ENCODE measurements at regions not wholly inside any gene's neighbourhood (a gene's known extent, or its start where the extent isn't known, plus 50 kb on each side); places are given as distances from the start of the nearest gene placed in this dataset.

DNA sequence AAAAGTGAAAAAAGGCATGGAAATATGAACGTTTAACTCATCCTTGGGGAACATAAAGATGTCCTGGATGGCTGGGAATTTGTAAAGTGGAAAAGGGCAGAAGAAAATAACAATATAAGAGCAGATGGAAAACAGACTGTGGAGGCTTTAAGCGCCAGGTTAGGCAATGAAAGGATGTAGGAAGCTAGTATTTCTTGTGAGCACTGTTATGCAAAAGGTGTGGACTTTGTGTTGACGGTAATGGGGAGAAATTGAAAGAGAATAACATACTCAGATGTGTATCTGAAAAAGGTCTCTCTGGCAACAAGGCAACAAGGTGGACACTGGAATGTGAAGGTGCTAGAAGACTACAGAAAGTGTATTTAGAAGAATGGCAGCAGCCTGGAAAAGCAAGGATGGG is 411.8 kb downstream of the PLPP3 start:
- no peak overlapping the region for H2BK120ac ChIP-seq (ENCODE audit: low read depth, low read length, poor library complexity, severe bottlenecking)
- no peak overlapping the region for H3K18ac ChIP-seq (ENCODE audit: insufficient read length, low read depth, low read length)
- H3K56ac ChIP-seq (ENCODE audit: insufficient read length, low read depth, low read length), result no peak overlapping the region
- peak overlapping the region; percentile 28 for H3K4me2 ChIP-seq (ENCODE audit: insufficient read depth, insufficient read length, low read length)
- peak overlapping the region; percentile 23 for H2AFZ ChIP-seq (ENCODE audit: low read length)
- no peak overlapping the region for H2BK20ac ChIP-seq (ENCODE audit: low read depth, low read length, poor library complexity, severe bottlenecking)
- H3K4ac ChIP-seq (ENCODE audit: low read depth, low read length), result no peak overlapping the region
- no peaks in the 10 kb centered on the region for H4K20me1 ChIP-seq (ENCODE audit: control insufficient read depth, insufficient read depth, insufficient read length)
- no peak overlapping the region for H2AK5ac ChIP-seq (ENCODE audit: insufficient read length, low read length)
- H2BK12ac ChIP-seq (ENCODE audit: insufficient read length, low read depth, low read length), result no peak overlapping the region
- H3K9me3 Mint-ChIP-seq, result no peaks in the 10 kb centered on the region
- no peak overlapping the region for H3K14ac ChIP-seq (ENCODE audit: insufficient read depth, low read length)
- H3K36me3 Mint-ChIP-seq (ENCODE audit: insufficient read depth in 1 of 3, low read depth in 3 of 3), result no peaks in the 10 kb centered on the region
- no peak overlapping the region for H2BK15ac ChIP-seq (ENCODE audit: low read depth, low read length)
- H2BK5ac ChIP-seq (ENCODE audit: insufficient read length, low read length), result no peak overlapping the region
- H3K27ac ChIP-seq (ENCODE audit: insufficient read length, low read depth, low read length), result peak overlapping the region; percentile 42
- no peak for DNase-seq
- no peak overlapping the region for H4K8ac ChIP-seq (replicated peaks; ENCODE audit: insufficient read length, low read depth, low read length)
- peaks cover 4% of the 10 kb centered on the region; the same call in 1 of the 2 replicates for H3K4me1 ChIP-seq (ENCODE audit: insufficient read depth, low read length)
- no peaks in the 10 kb centered on the region for H3K79me1 ChIP-seq (ENCODE audit: insufficient read depth, low read depth, low read length, poor library complexity, severe bottlenecking)
- H4K91ac ChIP-seq (ENCODE audit: insufficient read length, low read depth, low read length), result no peak overlapping the region
- H3K27me3 ChIP-seq (ENCODE audit: insufficient read depth, low read length), result no peaks in the 10 kb centered on the region
- H3K4me1 Mint-ChIP-seq, result peaks cover 11 to 12% of the 10 kb centered on the region in 2 experiments
- H3K79me2 ChIP-seq (ENCODE audit: insufficient read depth, low read length), result no peaks in the 10 kb centered on the region
- no peak overlapping the region for H3K9ac ChIP-seq (ENCODE audit: extremely low read depth, insufficient read length, low read length)
- no peak overlapping the region for H3K4me3 Mint-ChIP-seq
- no peak for TF ChIP-seq CTCF (conservative IDR thresholded peaks at IDR 0.05)
- H3K23ac ChIP-seq (ENCODE audit: insufficient read length, low read depth, low read length), result no peak overlapping the region
- no peaks in the 10 kb centered on the region for H3K9me3 ChIP-seq (ENCODE audit: control insufficient read depth, low read depth, low read length)
- no peak overlapping the region for H4K5ac ChIP-seq (ENCODE audit: insufficient read length, low read depth, low read length)
- H3K23me2 ChIP-seq (ENCODE audit: insufficient read length, low read depth, low read length, poor library complexity, severe bottlenecking), result no peaks in the 10 kb centered on the region
- no peak overlapping the region for H3T11ph ChIP-seq (ENCODE audit: low read length)
- H3K27me3 Mint-ChIP-seq (ENCODE audit: low read depth), result no peaks in the 10 kb centered on the region; the same call in 1 of the 2 replicates
- peak overlapping the region in 1 of 3 experiments; percentile 9; a peak in 1 of 7 replicates for H3K27ac Mint-ChIP-seq
- no CpG with 5 or more reads among the region's 3 CpGs for WGBS (ENCODE audit: extremely low coverage, insufficient read length, low lambda C conversion rate)

Measured in H9 (cell line).